ENCODE measurements at regions not wholly inside any gene's neighbourhood (a gene's known extent, or its start where the extent isn't known, plus 50 kb on each side); places are given as distances from the start of the nearest gene placed in this dataset.
"Not testable (repeated sequence)": the region's sequence is repeated elsewhere in the genome, so short reads cannot be mapped to it uniquely, and the experiment has no call there.

DNA sequence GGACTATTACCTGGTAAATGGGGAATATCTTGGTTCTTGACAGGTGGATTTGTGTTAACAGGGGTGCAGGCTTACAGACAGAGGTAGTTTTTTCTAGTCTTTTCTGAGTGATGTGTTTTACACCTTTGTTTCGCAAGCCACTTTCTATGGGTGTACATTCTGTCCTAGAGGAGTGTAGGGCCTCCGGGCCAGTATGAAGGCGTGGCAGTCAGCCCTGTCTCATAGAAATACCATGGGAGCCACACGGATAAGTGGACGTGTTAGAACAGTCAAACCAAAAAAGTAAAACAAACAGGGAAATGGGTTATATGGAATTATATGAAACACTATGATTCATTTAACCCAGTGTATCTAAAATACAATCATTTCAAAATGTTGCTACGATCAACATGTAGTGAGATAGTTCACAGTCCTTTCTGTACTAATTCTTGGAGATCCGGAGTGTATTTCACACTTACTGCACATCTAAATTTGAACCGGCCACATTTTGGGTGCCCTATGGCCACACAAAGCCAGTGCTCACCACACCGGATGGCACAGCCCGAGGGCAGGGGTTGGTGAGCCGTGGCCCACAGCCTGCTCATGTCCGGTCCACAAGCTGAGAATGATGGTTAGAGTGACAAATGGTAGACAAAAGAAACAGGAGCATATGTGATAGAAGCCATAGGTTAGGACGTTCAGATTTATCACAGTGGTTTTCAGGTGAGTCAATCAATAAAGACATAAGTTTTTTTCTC, 80.1 kb upstream of the IRX4 start:
- no peak for DNase-seq

- no peak for DNase-seq
Measured at GRCh38 chr5:1961952-1962595, 79.3 kb upstream of the IRX4 start.

GRCh38 chr5:1961304-1961946, 78.7 kb upstream of the IRX4 start:
- no peak for DNase-seq

DNA sequence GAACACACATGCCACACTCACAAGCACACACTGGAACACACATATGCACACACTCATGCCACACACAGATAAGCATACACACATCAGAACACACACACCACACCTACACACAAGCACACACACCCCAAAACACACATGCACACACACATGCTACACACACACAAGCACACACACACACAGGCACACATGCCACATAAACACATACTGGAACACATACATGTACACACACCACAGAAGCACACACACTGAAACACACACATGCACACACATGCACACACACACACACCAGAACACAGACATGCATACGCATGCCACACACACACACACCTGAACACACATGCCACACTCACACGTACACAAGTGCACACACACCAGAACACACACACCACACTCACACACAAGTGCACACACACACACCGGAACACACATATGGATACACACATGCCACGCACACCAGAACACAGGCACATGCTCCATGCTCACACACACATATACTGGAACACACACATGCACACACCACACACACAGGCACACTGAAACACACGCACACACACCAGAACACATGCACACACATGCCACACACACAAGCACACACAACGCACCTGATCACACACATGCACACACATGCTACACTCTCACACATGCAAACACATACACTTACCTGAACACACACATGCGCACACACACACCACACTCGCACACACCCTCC, 78.0 kb upstream of the IRX4 start:
- DNase-seq = no peak

- no peak for DNase-seq
Measured at GRCh38 chr5:1959725-1960581, 77.2 kb upstream of the IRX4 start.

- no peak for DNase-seq
Measured at GRCh38 chr5:1959231-1959630, 76.5 kb upstream of the IRX4 start.

- DNase-seq = no peak
Measured at GRCh38 chr5:1958211-1959010, 75.7 kb upstream of the IRX4 start.

GRCh38 chr5:1955586-1955985, 72.9 kb upstream of the IRX4 start:
- no peak for DNase-seq

DNA sequence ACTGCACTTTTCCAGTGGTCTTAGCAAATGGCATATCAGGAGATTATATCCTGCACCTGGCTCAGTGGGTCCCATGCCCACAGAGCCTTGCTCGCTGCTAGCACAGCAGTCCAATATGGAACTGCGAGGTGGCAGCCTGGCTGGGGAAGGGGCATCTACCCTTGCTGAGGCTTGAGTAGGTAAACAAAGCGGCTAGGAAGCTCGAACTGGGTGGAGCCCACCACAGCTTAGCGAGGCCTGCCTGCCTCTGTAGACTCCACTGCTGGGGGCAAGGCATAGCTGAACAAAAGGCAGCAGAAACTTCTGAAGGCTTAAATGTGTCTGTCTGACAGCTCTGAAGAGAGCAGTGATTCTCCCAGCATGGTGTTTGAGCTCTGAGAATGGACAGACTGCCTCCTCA, 71.0 kb upstream of the IRX4 start:
- DNase-seq = not testable (repeated sequence)

DNA sequence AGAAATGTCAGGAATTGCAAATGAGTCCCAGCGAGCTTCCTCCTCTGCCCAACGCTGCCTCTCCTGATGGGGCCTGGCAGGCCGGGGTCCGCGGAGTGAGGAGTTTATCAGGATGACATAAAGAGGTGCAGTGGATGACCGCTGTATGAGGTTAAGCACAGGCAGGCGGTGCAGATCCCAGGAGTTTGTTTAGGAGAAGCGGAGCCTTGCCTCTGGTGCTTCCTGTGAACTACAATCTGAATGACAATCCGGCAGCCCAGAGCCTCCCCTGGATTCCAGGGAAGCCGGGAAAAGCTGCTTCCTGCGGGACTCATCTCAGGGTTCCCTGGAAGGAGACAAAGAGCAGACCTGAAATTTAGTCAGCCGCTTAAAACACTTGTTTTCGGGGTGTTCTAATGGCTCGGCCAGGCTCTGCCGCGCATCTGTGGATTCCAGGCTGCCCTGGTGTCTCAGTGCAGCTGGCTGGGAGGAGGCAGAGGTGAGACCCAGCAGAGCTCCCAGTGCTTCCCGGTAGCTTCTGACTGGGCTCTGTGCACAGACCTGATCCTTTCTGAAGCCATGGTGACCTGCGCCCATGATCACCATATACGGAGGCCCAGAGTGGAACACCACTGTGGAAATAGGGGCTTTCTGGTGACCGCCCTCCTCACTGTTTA, 69.8 kb upstream of the IRX4 start:
- no peak for DNase-seq

DNA sequence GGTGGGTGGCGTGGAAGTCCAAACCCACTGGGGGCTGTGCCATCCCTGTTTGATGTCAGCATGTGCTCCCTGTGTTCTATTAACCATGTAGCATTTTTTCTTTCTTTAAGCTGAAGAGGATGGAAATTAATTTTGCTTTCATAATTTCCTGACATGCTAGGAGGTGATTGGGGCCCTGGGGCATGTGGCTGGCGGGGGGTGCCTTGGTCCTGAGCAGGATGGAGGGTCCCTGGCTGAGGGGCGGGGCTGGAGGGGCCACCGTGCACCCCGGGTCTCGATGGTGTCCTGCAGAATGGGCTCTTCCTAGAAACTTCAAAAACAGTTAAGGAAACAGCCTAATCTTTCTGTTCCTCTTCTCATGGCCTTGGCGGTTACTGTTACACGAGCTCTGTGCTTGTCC, 69.3 kb upstream of the IRX4 start:
- DNase-seq = no peak

DNA sequence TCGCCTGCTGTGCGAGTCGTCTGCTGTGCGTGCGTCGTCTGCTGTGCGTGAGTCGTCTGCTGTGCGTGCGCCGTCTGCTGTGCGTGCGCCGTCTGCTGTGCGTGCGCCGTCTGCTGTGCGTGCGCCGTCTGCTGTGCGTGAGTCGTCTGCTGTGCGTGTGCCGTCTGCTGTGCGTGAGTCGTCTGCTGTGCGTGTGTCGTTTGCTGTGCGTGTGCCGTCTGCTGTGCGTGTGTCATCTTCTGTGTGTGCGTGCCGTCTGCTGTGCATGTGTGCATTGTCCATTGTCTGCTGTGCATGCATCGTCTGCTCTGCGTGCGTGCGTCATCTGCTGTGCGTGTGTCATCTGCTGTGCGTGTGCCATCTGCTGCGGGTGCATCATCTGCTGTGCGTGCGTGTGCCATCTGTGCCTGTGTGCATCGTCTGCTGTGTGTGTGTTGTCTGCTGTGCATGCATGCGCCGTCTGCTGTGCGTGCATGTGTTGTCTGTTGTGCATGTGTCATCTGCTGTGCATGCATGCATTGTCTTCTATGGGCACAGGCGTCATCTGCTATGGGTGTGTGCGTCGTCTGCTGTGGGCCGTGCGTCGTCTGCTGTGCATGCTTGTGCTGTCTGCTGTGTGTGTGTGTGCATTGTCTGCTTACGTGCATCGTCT, 68.6 kb upstream of the IRX4 start:
- no peak for DNase-seq

- no peak for DNase-seq
Measured at GRCh38 chr5:1950708-1951103, 68.0 kb upstream of the IRX4 start.

DNA sequence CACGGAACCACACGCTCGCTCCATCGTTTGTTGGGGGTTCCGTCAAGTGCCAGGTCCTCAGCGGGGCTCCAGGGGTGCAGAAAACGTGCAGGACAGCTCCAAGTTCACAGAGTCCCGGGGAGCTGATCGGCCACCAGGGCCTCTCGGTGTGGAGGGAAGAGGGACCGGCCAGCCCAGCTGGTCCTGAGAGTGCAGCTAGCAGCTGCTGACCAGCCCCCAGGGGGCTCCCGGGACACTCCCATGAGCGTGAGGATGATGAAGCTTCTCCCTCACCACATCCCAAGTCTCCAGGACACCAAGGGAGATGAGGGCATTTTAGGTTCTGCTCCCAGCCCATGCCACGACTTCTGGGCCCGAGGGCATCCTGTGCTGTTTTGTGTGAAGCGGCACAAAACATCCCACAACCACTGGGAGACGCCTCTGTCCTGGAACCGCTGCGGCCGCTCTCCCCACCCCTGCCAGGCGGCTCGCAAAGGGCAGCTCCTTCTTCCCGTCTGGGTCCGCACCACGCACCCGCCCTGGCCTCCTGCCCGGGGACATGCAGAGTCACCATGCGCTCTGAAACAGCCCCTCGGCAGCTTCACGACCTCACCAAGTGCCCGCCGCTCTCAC, 67.5 kb upstream of the IRX4 start:
- no peak for DNase-seq

DNA sequence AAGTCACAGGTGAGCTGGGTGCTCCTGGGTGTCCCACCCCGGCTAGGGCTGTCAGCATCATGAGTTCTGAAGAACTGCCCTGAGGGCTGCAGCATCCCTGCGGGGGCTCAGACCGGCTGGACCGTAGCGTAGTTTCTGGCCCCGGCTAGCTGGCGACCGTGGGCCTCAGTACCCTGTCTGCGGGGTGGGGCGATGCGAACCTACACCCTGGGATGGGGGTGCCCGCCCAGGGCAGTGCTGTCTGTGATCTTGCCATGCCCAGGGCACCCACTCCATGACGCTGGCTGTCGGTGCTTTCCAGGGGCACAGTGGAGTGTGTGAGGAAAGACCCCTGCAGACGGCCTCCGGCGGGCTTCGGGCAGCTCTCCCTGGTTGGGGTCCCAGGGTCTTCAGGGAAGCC, 66.5 kb upstream of the IRX4 start:
- DNase-seq = no peak

- DNase-seq = no peak
Measured at GRCh38 chr5:1948663-1949191, 66.0 kb upstream of the IRX4 start.

DNA sequence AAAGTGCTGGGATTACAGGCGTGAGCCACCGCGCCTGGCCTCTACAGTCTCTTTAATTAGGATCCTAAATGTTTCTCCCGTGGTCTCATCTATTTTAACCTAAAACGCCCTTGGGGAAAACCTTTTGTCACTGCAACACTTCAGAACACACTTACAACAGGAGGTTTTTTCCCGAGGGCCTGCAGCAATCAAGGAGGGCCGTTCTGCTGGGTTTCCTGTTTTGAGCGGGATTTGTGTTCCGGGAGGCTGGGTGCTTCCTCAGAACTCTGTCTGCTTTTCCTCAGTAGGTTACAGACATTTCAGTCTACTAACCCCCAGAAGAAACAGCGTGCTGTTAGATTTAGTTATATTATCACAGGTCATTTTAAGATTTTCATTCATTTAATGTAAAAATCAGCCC, 65.4 kb upstream of the IRX4 start:
- DNase-seq = no peak

- no peak for DNase-seq
Measured at GRCh38 chr5:1946776-1947175, 64.1 kb upstream of the IRX4 start.

DNA sequence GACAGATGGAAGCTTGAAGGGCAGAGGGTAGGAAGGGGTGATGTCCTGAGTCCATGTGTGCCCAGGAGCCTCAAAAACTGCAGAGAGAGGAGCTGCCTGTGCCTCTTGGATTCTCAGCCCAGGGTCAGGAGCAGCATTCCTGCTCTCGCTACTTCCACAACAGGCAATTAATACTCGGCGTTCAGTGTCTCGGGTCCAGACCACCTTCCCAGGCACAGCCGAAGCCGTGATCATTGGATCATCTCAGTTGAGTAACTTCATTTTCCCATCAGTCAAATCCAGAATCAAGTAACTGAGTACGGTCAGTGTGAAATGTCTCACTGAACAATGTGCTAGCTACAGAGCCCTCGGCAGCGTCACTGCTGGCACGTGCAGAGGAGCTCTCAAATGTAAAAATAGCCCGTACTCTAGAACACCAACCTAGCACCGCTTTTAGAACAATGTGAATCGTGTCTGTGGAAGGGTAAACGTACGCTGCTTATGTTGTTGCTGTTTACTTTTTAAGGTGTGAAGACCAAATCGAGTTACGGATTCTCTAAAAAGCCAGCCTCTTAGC, 63.5 kb upstream of the IRX4 start:
- no peak for DNase-seq

DNA sequence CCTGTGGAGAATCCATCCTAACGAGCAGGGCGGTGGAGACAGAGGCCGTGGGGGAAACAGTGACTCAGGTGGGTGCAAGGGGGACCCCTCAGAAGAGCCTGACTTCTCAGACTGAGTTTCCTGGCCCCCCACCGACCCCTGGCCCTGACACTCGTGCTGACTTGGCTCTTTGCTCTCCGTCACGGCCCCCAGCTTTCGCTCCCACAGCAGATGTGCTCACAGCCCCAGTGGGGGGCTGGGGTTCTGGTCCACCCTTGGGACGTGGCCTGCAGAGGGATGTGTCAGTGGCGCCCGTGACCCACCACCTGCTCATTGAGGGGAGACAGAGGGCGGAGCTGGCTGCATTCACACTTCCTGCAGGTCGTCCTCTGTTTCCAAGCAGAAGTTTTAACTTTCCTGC, 62.9 kb upstream of the IRX4 start:
- DNase-seq = no peak
